RCC 7860 (cell line): ENCODE measurements at regions not wholly inside any gene's neighbourhood (a gene's known extent, or its start where the extent isn't known, plus 50 kb on each side); places are given as distances from the start of the nearest gene placed in this dataset.
"Not testable (repeated sequence)": the region's sequence is repeated elsewhere in the genome, so short reads cannot be mapped to it uniquely, and the experiment has no call there.

ENCODE experiments used
- DNase-seq: peaks from one replicate; pipeline ENCODE4 v3.0.0-alpha.2; 2015; ENCODE audit warnings: low spot score
- FAIRE-seq: peaks from 2 replicates; lab custom pipeline; 2012; peaks lifted over from hg19 to GRCh38; lab: Jason Lieb, UNC

DNA sequence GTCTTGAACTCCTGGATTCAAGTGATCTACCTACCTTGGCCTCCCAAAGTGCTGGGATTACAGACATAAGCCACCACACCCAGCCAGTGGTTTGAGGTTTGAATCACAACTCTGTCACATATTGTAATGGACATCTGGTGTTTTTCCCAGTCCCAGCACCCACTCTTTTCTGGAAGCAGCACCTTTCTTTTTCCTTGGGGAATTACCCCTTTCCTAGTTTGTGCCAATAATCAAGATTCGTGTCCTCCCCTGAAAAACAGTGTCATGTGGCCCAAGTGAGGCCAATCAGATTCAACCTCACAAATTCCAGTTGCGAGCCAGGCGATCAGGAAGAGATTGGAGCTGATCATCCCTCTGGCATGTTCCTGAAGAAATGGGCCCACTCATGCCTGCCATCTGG, 71.7 kb upstream of the SGK1 start:
- no peak for DNase-seq
- FAIRE-seq, result no peak

DNA sequence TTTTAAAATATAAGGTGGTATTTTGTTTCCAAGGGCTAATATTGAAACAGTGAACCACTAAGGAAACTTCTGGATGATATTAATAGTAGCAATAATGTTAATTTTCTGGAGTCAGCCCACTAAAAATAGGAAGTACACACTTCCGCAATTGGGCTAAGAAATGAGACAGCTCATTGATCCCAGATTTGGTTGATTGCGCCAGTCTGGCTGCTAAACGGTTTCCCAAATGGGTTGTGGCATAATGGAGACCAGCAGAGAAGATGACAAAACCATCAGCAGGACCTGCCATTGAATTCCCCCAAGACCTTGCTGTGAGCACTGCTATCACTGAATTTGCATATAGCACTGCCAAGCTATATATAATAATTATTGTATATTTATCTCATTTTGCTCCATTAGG, 71.2 kb upstream of the SGK1 start:
- FAIRE-seq (no peak), DNase-seq (no peak)

DNA sequence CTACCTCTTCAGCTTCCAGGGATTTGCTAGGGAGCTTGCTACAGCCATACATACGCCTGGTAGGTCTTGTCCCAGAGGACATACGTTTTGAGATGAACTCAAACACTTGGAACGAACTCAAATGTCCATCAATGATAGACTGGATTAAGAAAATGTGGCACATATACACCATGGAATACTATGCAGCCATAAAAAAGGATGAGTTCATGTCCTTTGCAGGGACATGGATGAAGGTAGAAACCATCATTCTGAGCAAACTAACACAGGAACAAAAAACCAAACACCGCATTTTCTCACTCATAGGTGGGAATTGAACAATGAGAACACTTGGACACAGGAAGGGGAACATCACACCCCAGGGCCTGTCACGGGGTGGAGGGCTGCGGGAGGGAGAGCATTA, 68.6 kb upstream of the SGK1 start:
- FAIRE-seq, DNase-seq: not testable (repeated sequence)

GRCh38 chr6:134381959-134382358, 64.0 kb upstream of the SGK1 start:
- no peak for FAIRE-seq
- no peak for DNase-seq

DNA sequence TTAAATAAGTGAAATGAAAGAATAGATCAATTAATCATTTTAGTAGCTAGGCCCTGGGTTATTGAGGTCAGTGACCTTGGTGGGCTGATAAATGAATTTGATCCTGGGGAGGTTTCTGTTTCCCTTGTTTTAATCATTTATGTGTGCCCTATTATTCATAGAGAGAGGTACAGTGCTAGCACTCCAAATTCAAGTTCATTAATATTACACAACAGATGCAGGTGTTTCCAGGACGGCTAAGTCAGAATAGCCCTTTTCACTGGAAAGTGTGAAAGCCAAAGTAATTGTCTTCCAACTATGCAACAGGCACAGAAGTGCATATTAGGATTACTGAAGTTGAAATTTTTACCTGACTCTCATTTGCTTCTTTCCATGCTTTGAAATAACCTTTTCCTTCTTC, 61.7 kb upstream of the SGK1 start:
- FAIRE-seq, result no peak
- DNase-seq, result no peak

DNA sequence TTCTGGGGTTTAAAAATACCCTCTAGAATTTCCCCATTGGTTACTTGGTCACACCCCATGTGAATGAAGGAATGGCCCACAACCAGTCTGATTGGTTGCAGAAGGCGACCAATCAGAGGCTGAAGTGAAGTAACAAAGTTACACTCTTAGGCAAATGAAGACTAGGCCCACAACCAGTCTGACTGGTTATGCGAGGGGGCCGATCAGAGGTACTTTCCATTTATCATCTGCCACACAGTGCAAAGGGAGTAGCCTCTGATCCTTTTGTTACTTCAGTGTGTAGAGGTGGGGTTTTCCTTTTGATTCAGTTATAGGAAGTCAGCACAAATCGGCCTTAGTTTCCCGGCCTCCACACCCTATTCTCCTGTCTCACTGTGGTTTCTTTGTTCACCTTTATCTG, 61.2 kb upstream of the SGK1 start:
- DNase-seq, result no peak
- no peak for FAIRE-seq

- FAIRE-seq (no peak), DNase-seq (no peak)
Observed at GRCh38 chr6:134378426-134378825, 60.5 kb upstream of the SGK1 start.

- DNase-seq, result no peak
- FAIRE-seq, result no peak
Observed at GRCh38 chr6:134376785-134377184, 58.9 kb upstream of the SGK1 start.

GRCh38 chr6:134375220-134375580, 57.3 kb upstream of the SGK1 start:
- no peak for FAIRE-seq
- no peak for DNase-seq

DNA sequence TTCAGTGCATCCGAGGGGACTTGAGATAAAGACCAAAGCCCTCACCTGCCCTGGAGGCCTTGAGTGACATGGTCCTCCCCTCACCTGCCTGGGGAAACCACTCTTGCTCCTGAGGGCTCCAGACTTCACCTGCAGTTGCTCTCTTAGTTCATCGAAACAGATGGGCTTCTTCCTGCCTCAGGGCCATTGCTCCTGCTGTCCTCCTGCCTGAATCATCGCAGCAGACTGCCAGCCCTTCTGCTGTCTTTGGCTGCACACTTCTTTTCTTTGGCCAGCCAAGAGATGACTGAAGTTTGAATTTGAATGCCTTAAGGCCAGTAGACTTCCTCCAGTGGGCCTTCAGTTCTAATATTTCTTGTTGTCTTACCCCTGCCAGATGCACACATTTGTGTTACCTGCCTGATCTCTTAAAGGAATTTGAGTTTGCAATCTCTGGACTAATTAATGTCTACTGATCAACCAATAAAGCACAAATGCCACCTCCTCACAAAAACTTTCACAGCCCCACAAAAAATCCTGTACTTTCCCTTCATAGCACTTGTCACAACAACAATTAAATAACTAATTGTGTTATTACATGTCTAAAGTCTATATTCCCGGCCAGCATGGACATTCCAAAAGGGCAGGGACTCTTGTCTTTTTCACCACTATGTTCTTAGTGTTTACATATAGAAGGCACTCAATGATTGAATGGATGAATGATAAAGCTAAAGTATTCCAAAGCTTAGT, 56.7 kb upstream of the SGK1 start:
- DNase-seq, result no peak
- FAIRE-seq, result no peak

- FAIRE-seq (no peak), DNase-seq (no peak)
Observed at GRCh38 chr6:134373993-134374392, 56.1 kb upstream of the SGK1 start.

DNA sequence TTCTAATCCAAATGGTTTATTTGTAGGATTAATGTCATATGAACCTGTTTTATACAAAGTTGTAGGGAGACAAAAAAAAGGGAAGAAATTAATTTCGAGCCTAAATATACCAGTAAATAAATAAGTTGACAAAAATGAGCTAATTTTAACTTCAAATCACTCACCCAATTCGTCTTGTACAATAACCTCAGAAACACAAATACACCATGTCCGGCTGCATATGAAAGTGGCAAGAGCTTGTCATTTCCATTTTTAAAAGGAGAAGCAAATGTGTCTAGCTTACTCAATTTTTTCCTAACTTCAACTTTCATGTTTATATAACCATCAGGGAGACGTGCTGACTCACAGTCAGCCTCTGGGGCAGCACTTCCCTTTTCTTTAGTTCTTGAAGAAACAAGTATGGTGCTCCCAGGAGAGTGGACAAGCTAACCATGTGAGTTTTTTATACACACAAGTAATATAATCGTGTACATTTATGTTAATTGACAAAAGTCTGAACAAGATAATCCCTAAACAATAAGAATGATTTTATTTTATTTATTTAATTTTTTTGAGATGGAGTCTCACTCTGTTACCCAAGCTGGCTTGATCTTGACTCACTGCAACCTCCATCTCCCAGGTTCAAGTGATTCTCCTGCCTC, 55.5 kb upstream of the SGK1 start:
- DNase-seq (peak; percentile 33), FAIRE-seq (peak; percentile 30)

- no peak for FAIRE-seq
- no peak for DNase-seq
Observed at GRCh38 chr6:134372603-134373281, 54.8 kb upstream of the SGK1 start.

- DNase-seq, result no peak
- FAIRE-seq, result no peak
Observed at GRCh38 chr6:134368670-134369069, 50.8 kb upstream of the SGK1 start.
